Fibroblast of lung (primary cell): ENCODE measurements at regions not wholly inside any gene's neighbourhood (a gene's known extent, or its start where the extent isn't known, plus 50 kb on each side); places are given as distances from the start of the nearest gene placed in this dataset.

ENCODE experiments used
- DNase-seq, 2 donors: peaks; one replicate each; pipeline versions ENCODE4 v3.0.0 to v3.0.0-alpha.2; 2010; ENCODE audit warnings: low read depth in 2 of 2
- H2AFZ ChIP-seq: 2 replicates; pipeline ENCODE4 v1.5.1; 2012; ENCODE audit warnings: low read length, control low read depth, inconsistent platforms
- H3K27ac ChIP-seq: 2 replicates; pipeline ENCODE4 v1.5.1; 2011; ENCODE audit warnings: low read length, control low read depth; ENCODE audit not compliant: insufficient read depth
- H3K27me3 ChIP-seq: 2 replicates; pipeline ENCODE4 v1.5.1; 2011; ENCODE audit warnings: mild to moderate bottlenecking, low read length; ENCODE audit not compliant: control insufficient read depth, insufficient read depth
- H3K36me3 ChIP-seq: 2 replicates; pipeline ENCODE4 v1.5.1; 2011; ENCODE audit warnings: low read length; ENCODE audit not compliant: control insufficient read depth, insufficient read depth
- H3K4me1 ChIP-seq: 2 replicates; pipeline ENCODE4 v1.5.1; 2011; ENCODE audit warnings: low read length; ENCODE audit not compliant: control insufficient read depth, insufficient read depth; ENCODE audit errors: extremely low read depth
- H3K4me2 ChIP-seq: 2 replicates; pipeline ENCODE4 v1.5.1; 2011; ENCODE audit warnings: low read length, control low read depth; ENCODE audit not compliant: insufficient read depth; ENCODE audit errors: extremely low read depth
- H3K4me3 ChIP-seq, 4 experiments: fragments of 200-600 bp in 1 of 4; sonication (generic) in 1 of 4; replicated peaks in 1 of 4; 2 replicates each; pipeline ENCODE4 v1.5.1; 2011 to 2016; ENCODE audit warnings: low read length in 4 of 4, low read depth in 3 of 4, mild to moderate bottlenecking in 3 of 4, control low read depth in 2 of 4, inconsistent platforms in 1 of 4, mixed read lengths in 1 of 4; ENCODE audit not compliant: insufficient read depth in 1 of 4; ENCODE audit errors: control extremely low read depth in 1 of 4
- H3K79me2 ChIP-seq: 2 replicates; pipeline ENCODE4 v1.5.1; 2012; ENCODE audit warnings: mild to moderate bottlenecking, low read length, inconsistent platforms; ENCODE audit not compliant: control insufficient read depth, insufficient read depth
- H3K9ac ChIP-seq: 2 replicates; pipeline ENCODE4 v1.5.1; 2011; ENCODE audit warnings: mild to moderate bottlenecking, low read length, control low read depth; ENCODE audit not compliant: insufficient read depth
- H3K9me3 ChIP-seq: 2 replicates; pipeline ENCODE4 v1.5.1; 2012; ENCODE audit warnings: low read depth, low read length; ENCODE audit not compliant: control insufficient read depth, insufficient read depth
- H4K20me1 ChIP-seq: 2 replicates; pipeline ENCODE4 v1.5.1; 2011; ENCODE audit warnings: low read length; ENCODE audit not compliant: control insufficient read depth, insufficient read depth; ENCODE audit errors: extremely low read depth
- CTCF ChIP-seq, 2 donors: IDR thresholded peaks in 1 of 2; conservative IDR thresholded peaks in 1 of 2; 1 replicate in 1 of 2; 2 replicates in 1 of 2; pipeline ENCODE4 v1.5.1; 2011 to 2012; ENCODE audit warnings: low read length in 2 of 2, control low read depth in 1 of 2, inconsistent platforms in 1 of 2, low read depth in 1 of 2, mild to moderate bottlenecking in 1 of 2
- EZH2 ChIP-seq: IDR thresholded peaks from 2 replicates; pipeline ENCODE4 v1.5.1; 2012; ENCODE audit warnings: low read length, control low read depth, mild to moderate bottlenecking; ENCODE audit errors: missing control alignments

DNA sequence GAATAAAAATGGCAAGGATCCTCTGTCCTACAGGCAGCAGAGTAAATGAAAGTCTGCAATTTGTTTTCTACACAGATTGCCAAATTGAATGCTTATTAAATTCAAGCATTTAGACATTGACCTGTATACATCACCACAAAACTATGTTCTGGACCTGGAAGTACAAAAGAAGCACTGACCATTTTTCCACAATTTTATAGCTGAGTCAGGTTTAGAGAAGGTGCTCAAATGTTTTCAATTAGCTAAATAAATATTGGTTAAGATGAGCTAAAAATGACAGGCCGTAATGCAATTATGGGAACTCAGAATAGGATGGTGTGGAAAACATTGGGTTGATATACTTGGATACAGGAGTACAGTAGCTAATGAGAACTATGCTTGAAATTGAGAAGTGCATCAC, 490.7 kb upstream of the MEIS1 start:
- no peaks in the 10 kb centered on the region for H3K36me3 ChIP-seq
- H3K4me3 ChIP-seq = no peak overlapping the region
- no peaks in the 10 kb centered on the region for H3K4me1 ChIP-seq
- DNase-seq = no peak
- no peak overlapping the region for H3K4me2 ChIP-seq
- H3K27me3 ChIP-seq = no peaks in the 10 kb centered on the region
- H3K9me3 ChIP-seq = no peaks in the 10 kb centered on the region
- no peaks in the 10 kb centered on the region for H4K20me1 ChIP-seq
- TF ChIP-seq CTCF (conservative IDR thresholded peaks at IDR 0.05 in 1 of 2, IDR thresholded peaks at IDR 0.05 in 1 of 2; ENCODE audit: low read depth in 1 of 2, low read length in 2 of 2) = no peak
- no peak for TF ChIP-seq EZH2
- H3K79me2 ChIP-seq = no peaks in the 10 kb centered on the region
- H3K27ac ChIP-seq = no peak overlapping the region
- no peak overlapping the region for H2AFZ ChIP-seq
- H3K9ac ChIP-seq = no peak overlapping the region

- Histone ChIP-seq H3K4me1 (no peaks in the 10 kb centered on the region), H4K20me1 (no peaks in the 10 kb centered on the region), H3K36me3 (no peaks in the 10 kb centered on the region), H3K9ac (no peak overlapping the region), H3K9me3 (no peaks in the 10 kb centered on the region), H3K27me3 (no peaks in the 10 kb centered on the region), H3K79me2 (no peaks in the 10 kb centered on the region), H2AFZ (no peak overlapping the region), H3K4me3 (no peak overlapping the region), H3K27ac (no peak overlapping the region), H3K4me2 (no peak overlapping the region)
- no peak for DNase-seq
- TF ChIP-seq CTCF (conservative IDR thresholded peaks at IDR 0.05 in 1 of 2, IDR thresholded peaks at IDR 0.05 in 1 of 2; ENCODE audit: low read depth in 1 of 2, low read length in 2 of 2) (no peak), EZH2 (no peak)
Observed at GRCh38 chr2:65943099-65943786, 491.7 kb upstream of the MEIS1 start.

DNA sequence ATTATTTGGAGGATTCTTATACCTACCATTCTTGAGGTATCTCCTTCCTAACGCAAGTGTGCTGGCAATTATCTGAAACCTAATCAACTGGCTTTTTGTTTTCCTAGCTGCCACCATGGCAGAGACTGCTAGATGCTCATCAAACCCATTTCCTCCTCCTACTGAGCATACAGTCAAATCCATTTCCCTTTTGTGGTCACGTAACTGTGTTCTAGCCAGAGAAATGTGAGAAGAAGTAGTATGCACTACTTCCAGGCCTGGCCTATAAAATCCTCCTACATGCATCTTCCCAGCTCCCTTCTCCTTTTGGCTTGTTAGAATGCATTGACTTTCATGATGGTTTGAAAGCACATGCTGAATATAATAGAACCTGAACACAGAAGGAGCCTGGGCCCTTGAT, 494.1 kb upstream of the MEIS1 start:
- Histone ChIP-seq H3K79me2 (no peaks in the 10 kb centered on the region), H3K4me3 (no peak overlapping the region), H3K9me3 (no peaks in the 10 kb centered on the region), H3K27me3 (no peaks in the 10 kb centered on the region), H2AFZ (no peak overlapping the region), H4K20me1 (no peaks in the 10 kb centered on the region), H3K9ac (no peak overlapping the region), H3K36me3 (no peaks in the 10 kb centered on the region), H3K4me2 (no peak overlapping the region), H3K27ac (no peak overlapping the region), H3K4me1 (no peaks in the 10 kb centered on the region)
- DNase-seq = no peak
- no peak for TF ChIP-seq CTCF (conservative IDR thresholded peaks at IDR 0.05 in 1 of 2, IDR thresholded peaks at IDR 0.05 in 1 of 2; ENCODE audit: low read depth in 1 of 2, low read length in 2 of 2)
- no peak for TF ChIP-seq EZH2
